ENCODE measurements at regions not wholly inside any gene's neighbourhood (a gene's known extent, or its start where the extent isn't known, plus 50 kb on each side); places are given as distances from the start of the nearest gene placed in this dataset.
A peak's percentile ranks its signal among the peaks of the same experiment; 100 is the strongest.

- 54% methylated on average over 2 of the region's 2 CpGs for WGBS
- intact Hi-C loops (cut with DNase I): no loop called here
- DNase-seq (ENCODE audit: low spot score): no peak
- H3K27me3 ChIP-seq (replicated peaks; ENCODE audit: insufficient read depth): no peaks in the 10 kb centered on the region
- H3K27ac ChIP-seq: no peak overlapping the region
- TF ChIP-seq POLR2AphosphoS5 (IDR thresholded peaks at IDR 0.05) (no peak), CTCF (IDR thresholded peaks at IDR 0.05) (peak in 3 of 4 experiments; percentile 30 to 70 (median 41)), POLR2A (IDR thresholded peaks at IDR 0.05) (no peak)
- no peaks in the 10 kb centered on the region for H3K36me3 ChIP-seq
- no peaks in the 10 kb centered on the region for H3K4me1 ChIP-seq (replicated peaks)
- no peaks in the 10 kb centered on the region for H3K9me3 ChIP-seq
- H3K4me3 ChIP-seq: no peak overlapping the region
Measured at GRCh38 chr1:222171005-222171404, 376.9 kb downstream of the HHIPL2 start.

- Histone ChIP-seq H3K4me3 (no peak overlapping the region), H3K36me3 (no peaks in the 10 kb centered on the region), H3K9me3 (no peaks in the 10 kb centered on the region), H3K27me3 (replicated peaks; ENCODE audit: insufficient read depth) (no peaks in the 10 kb centered on the region), H3K4me1 (replicated peaks) (no peaks in the 10 kb centered on the region), H3K27ac (no peak overlapping the region)
- intact Hi-C loops (cut with DNase I): no loop called here
- no peak for TF ChIP-seq POLR2A (IDR thresholded peaks at IDR 0.05)
- TF ChIP-seq CTCF (IDR thresholded peaks at IDR 0.05): no peak
- no peak for TF ChIP-seq POLR2AphosphoS5 (IDR thresholded peaks at IDR 0.05)
- 79% methylated on average over 1 of the region's 1 CpG for WGBS
- DNase-seq (ENCODE audit: low spot score): no peak
Measured at GRCh38 chr1:222168621-222169020, 379.3 kb downstream of the HHIPL2 start.

DNA sequence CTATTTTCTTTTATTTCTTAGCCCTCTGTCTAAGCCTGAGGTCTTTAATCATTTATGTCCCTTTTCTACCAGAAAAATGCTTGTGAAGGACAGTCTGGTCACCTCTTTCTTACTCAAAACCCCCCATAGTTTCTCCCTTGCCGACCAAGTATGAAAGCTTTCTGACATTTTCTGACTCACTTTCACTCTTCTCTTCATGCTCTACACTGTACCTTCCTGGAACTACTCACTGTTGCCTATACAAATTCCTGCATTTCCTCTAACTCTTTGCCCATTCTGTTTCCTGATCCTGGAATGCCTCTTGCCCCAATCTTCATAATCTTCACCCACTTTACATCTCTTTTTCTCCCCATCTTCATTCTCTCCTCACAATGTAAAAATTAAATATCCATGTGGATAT is 380.0 kb downstream of the HHIPL2 start:
- no peaks in the 10 kb centered on the region for H3K36me3 ChIP-seq
- H3K4me1 ChIP-seq (replicated peaks): no peaks in the 10 kb centered on the region
- no peaks in the 10 kb centered on the region for H3K27me3 ChIP-seq (replicated peaks; ENCODE audit: insufficient read depth)
- no peak for DNase-seq (ENCODE audit: low spot score)
- WGBS: 78% methylated on average over 1 of the region's 1 CpG
- no peak overlapping the region for H3K4me3 ChIP-seq
- no peaks in the 10 kb centered on the region for H3K9me3 ChIP-seq
- no peak overlapping the region for H3K27ac ChIP-seq
- intact Hi-C loops (cut with DNase I): no loop called here
- TF ChIP-seq CTCF (IDR thresholded peaks at IDR 0.05): no peak
- TF ChIP-seq POLR2AphosphoS5 (IDR thresholded peaks at IDR 0.05): no peak
- no peak for TF ChIP-seq POLR2A (IDR thresholded peaks at IDR 0.05)

- intact Hi-C loops (cut with DNase I): no loop called here
- Histone ChIP-seq H3K9me3 (no peaks in the 10 kb centered on the region), H3K27ac (no peak overlapping the region), H3K36me3 (no peaks in the 10 kb centered on the region), H3K27me3 (replicated peaks; ENCODE audit: insufficient read depth) (no peaks in the 10 kb centered on the region), H3K4me1 (replicated peaks) (no peaks in the 10 kb centered on the region), H3K4me3 (no peak overlapping the region)
- WGBS: 68% methylated on average over 3 of the region's 3 CpGs
- TF ChIP-seq CTCF (IDR thresholded peaks at IDR 0.05) (peak in 2 of 4 experiments; percentile 50 to 62), POLR2A (IDR thresholded peaks at IDR 0.05) (no peak), POLR2AphosphoS5 (IDR thresholded peaks at IDR 0.05) (no peak)
- DNase-seq (ENCODE audit: low spot score): peak; percentile 20
Measured at GRCh38 chr1:222167111-222167510, 380.8 kb downstream of the HHIPL2 start.

- intact Hi-C loops (cut with DNase I): no loop called here
- Histone ChIP-seq H3K36me3 (no peaks in the 10 kb centered on the region), H3K27ac (no peak overlapping the region), H3K27me3 (replicated peaks; ENCODE audit: insufficient read depth) (no peaks in the 10 kb centered on the region), H3K9me3 (no peaks in the 10 kb centered on the region), H3K4me3 (no peak overlapping the region), H3K4me1 (replicated peaks) (no peaks in the 10 kb centered on the region)
- 60% methylated on average over 3 of the region's 3 CpGs for WGBS
- TF ChIP-seq POLR2AphosphoS5 (IDR thresholded peaks at IDR 0.05) (no peak), POLR2A (IDR thresholded peaks at IDR 0.05) (no peak), CTCF (IDR thresholded peaks at IDR 0.05) (no peak)
- no peak for DNase-seq (ENCODE audit: low spot score)
Measured at GRCh38 chr1:222165629-222166028, 382.3 kb downstream of the HHIPL2 start.

Data from prostate gland (tissue), 2 donors.